ENCODE measurements at regions not wholly inside any gene's neighbourhood (a gene's known extent, or its start where the extent isn't known, plus 50 kb on each side); places are given as distances from the start of the nearest gene placed in this dataset.

DNA sequence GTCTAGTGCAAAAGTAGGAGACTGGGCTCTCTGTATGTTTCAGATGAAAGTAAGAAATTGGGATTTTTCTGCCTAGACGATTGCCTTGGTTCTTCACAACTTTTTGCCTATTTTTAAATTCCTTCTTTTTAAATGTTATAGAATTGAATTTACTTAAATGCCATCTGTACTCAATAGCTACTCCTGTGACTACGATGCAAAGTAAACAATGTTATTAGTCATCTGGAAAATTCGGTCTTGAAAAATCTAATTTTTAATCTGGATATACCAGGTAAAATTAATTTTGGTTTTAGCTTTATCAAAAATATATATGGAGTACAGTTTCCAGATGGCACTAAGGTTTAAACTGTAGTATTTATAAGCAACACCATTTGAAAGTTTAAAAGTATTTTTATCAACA, 472.2 kb downstream of the UTRN start:
- DNase-seq (ENCODE audit: low spot score), result no peak

GRCh38 chr6:144757730-144758129, 472.6 kb downstream of the UTRN start:
- no peak for TF ChIP-seq CTCF (IDR thresholded peaks at IDR 0.05; ENCODE audit: extremely low read depth, missing control alignments)
- DNase-seq (ENCODE audit: low spot score), result no peak

More for the DNA sequence above, 472.2 kb downstream of the UTRN start:
- no peak for TF ChIP-seq CTCF (IDR thresholded peaks at IDR 0.05; ENCODE audit: extremely low read depth, missing control alignments)

GRCh38 chr6:144758602-144759001, 473.5 kb downstream of the UTRN start:
- no peak for DNase-seq (ENCODE audit: low spot score)
- no peak for TF ChIP-seq CTCF (IDR thresholded peaks at IDR 0.05; ENCODE audit: extremely low read depth, missing control alignments)

DNA sequence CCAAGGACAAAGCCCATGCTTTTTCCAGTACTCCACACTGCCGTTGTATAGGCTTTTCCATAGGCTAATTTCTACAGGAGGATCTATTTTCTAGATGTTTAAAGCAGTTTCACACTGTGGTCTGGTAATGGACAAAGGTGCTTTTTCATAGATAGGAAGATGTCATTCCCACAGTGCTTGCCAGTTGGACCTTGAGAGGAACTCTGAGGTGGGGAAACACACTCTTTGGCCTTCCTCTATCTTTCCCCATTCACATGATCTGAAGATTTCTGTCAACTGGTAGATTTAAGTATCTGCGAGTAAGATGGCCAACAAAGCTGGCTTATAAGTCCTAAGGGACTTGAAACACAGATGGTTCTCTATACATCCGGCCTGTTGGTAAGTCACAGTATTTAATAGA, 477.3 kb downstream of the UTRN start:
- no peak for TF ChIP-seq CTCF (IDR thresholded peaks at IDR 0.05; ENCODE audit: extremely low read depth, missing control alignments)

GRCh38 chr6:144767051-144767450, 481.9 kb downstream of the UTRN start:
- TF ChIP-seq CTCF (IDR thresholded peaks at IDR 0.05; ENCODE audit: extremely low read depth, missing control alignments), result no peak

More for the DNA sequence above, 477.3 kb downstream of the UTRN start:
- DNase-seq (ENCODE audit: low spot score), result no peak

DNA sequence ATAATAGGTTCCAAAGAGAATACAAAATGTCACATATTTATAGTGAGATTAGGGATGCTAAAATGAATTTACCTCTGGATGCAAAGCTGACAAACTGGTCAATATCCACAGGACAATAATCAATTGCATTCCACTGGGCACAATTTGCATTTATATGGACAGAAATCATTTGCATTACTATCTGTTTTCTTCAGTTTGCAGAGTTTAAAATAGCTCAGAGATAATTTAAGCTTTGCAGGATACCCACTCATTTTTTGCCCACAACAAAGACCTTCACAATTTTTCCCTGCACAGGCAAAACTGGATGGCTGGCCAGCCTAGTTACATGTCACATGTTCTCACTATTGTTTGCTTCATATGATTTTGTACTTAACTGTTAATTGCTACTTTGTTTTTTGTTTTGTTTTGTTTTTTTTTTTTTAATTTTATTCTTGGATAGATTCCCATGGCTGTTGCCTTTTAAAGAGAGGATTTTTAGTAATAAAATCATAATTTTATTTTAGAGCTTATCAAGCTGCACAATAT, 483.5 kb downstream of the UTRN start:
- TF ChIP-seq CTCF (IDR thresholded peaks at IDR 0.05; ENCODE audit: extremely low read depth, missing control alignments), result no peak
- DNase-seq (ENCODE audit: low spot score), result no peak

More at GRCh38 chr6:144767051-144767450, 481.9 kb downstream of the UTRN start:
- DNase-seq (ENCODE audit: low spot score), result no peak

DNA sequence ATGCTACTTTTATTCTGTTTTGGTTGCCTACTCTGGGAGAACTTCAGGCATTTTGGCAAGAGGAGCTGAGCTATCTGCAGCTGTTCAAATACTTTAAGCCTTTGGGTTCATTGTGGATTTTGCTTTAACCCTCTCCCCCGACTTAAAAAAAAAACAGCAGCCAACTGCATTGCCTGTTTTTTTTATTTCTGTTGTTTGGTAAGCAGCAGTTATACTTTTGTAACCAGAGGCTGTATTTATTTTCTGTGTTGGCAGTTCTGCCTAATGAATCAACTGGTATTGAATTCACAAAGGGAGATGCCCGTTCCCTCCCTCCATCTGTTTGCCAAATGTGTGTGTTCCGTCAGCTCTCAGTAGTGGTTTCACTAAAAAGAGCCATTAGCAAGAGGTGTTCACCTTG, 484.0 kb downstream of the UTRN start:
- no peak for TF ChIP-seq CTCF (IDR thresholded peaks at IDR 0.05; ENCODE audit: extremely low read depth, missing control alignments)
- DNase-seq (ENCODE audit: low spot score), result no peak

Measured in GM20000 (cell line).